PC-3 (cell line): ENCODE measurements at regions not wholly inside any gene's neighbourhood (a gene's known extent, or its start where the extent isn't known, plus 50 kb on each side); places are given as distances from the start of the nearest gene placed in this dataset.

Source experiments
- ATAC-seq: fragments of 200-7000 bp; cut with Tn5 transposase; 2 replicates; pipeline ENCODE4 v1.9.1; 2020; ENCODE audit warnings: mild to moderate bottlenecking, moderate library complexity
- BruUV-seq: library from RNA; stranded (reverse); fragments of 400-500 nt; replicated peaks from 2 replicates; lab custom pipeline; 2021; lab: Mats Ljungman, UMichigan
- CTCF ChIA-PET: fragments of 300-600 bp; sonication (Branson Sonifier 250); formaldehyde crosslinking; loops from one replicate; lab custom pipeline; 2022; ENCODE audit warnings: antibody characterized with exemption; lab: Charles Lee
- POLR2A ChIA-PET: fragments of 300-600 bp; sonication (Branson Sonifier 250); formaldehyde crosslinking; loops from one replicate; lab custom pipeline; 2022; ENCODE audit warnings: antibody characterized with exemption; ENCODE audit not compliant: unreplicated experiment; lab: Charles Lee
- DNase-seq: peaks from one replicate; pipeline ENCODE4 v3.0.0-alpha.2; 2015
- H2AFZ ChIP-seq: fragments of 300-600 bp; sonication (generic); 2 replicates; pipeline ENCODE4 v1.6.0; 2016; ENCODE audit warnings: antibody characterized with exemption, low read length
- H3F3A ChIP-seq: fragments of 300-600 bp; sonication (generic); one replicate; pipeline ENCODE4 v1.6.0; 2017; ENCODE audit warnings: antibody characterized with exemption, low read length, control low read depth, mild to moderate bottlenecking; ENCODE audit not compliant: unreplicated experiment
- H3K27ac ChIP-seq: fragments of 300-600 bp; sonication (generic); 2 replicates; pipeline ENCODE4 v1.5.1; 2016; ENCODE audit warnings: mild to moderate bottlenecking, low read length
- H3K27me3 ChIP-seq: fragments of 300-600 bp; sonication (generic); 2 replicates; pipeline ENCODE4 v1.6.1; 2016; ENCODE audit warnings: low read length, mixed read lengths
- H3K36me3 ChIP-seq: fragments of 300-600 bp; sonication (generic); 2 replicates; pipeline ENCODE4 v1.6.1; 2016; ENCODE audit warnings: low read depth, mixed run types, low read length, mixed read lengths
- H3K4me1 ChIP-seq: fragments of 300-600 bp; sonication (generic); 2 replicates; pipeline ENCODE4 v1.5.1; 2016; ENCODE audit warnings: low read length; ENCODE audit not compliant: insufficient read depth
- H3K4me2 ChIP-seq: fragments of 300-600 bp; sonication (generic); 2 replicates; pipeline ENCODE4 v1.6.0; 2016; ENCODE audit warnings: low read length
- H3K4me3 ChIP-seq: fragments of 300-600 bp; sonication (generic); 2 replicates; pipeline ENCODE4 v1.5.1; 2016; ENCODE audit warnings: mild to moderate bottlenecking, low read length, mixed read lengths
- H3K79me2 ChIP-seq: fragments of 300-600 bp; sonication (generic); 2 replicates; pipeline ENCODE4 v1.6.1; 2017; ENCODE audit warnings: low read length, mixed read lengths
- H3K9ac ChIP-seq: fragments of 300-600 bp; sonication (generic); 2 replicates; pipeline ENCODE4 v1.6.0; 2016; ENCODE audit warnings: mild to moderate bottlenecking, low read length
- H3K9me2 ChIP-seq: fragments of 300-600 bp; sonication (generic); replicated peaks from 2 replicates; pipeline ENCODE4 v1.6.1; 2016; ENCODE audit warnings: mixed run types, low read length, mixed read lengths
- H3K9me3 ChIP-seq: fragments of 300-600 bp; sonication (generic); 2 replicates; pipeline ENCODE4 v1.6.1; 2016; ENCODE audit warnings: low read length, mixed read lengths
- H4K20me1 ChIP-seq: fragments of 300-600 bp; sonication (generic); 2 replicates; pipeline ENCODE4 v1.6.1; 2016; ENCODE audit warnings: low read length, mixed read lengths
- EZH2 ChIP-seq: fragments of 300-600 bp; sonication (generic); IDR thresholded peaks from one replicate; pipeline ENCODE4 v1.6.1; 2017; ENCODE audit warnings: antibody characterized with exemption, mild to moderate bottlenecking, low read length; ENCODE audit not compliant: unreplicated experiment
- EZH2phosphoT487 ChIP-seq: fragments of 300-600 bp; sonication (generic); IDR thresholded peaks from 2 replicates; pipeline ENCODE4 v1.6.1; 2018; ENCODE audit warnings: mild to moderate bottlenecking, antibody characterized with exemption, low read length, borderline replicate concordance
- intact Hi-C: fragments of 100-400 bp; cut with micrococcal nuclease; formaldehyde crosslinking; loops from 2 replicates; pipeline ENCODE4 v1.9.0; 2023
- TF ChIP-seq, protein P1 (sequence below): fragments of 300-600 bp; sonication (generic); conservative IDR thresholded peaks from 2 replicates; pipeline ENCODE4 v1.5.1; 2017; ENCODE audit warnings: antibody characterized with exemption, low read depth, mild to moderate bottlenecking, low read length

DNA sequence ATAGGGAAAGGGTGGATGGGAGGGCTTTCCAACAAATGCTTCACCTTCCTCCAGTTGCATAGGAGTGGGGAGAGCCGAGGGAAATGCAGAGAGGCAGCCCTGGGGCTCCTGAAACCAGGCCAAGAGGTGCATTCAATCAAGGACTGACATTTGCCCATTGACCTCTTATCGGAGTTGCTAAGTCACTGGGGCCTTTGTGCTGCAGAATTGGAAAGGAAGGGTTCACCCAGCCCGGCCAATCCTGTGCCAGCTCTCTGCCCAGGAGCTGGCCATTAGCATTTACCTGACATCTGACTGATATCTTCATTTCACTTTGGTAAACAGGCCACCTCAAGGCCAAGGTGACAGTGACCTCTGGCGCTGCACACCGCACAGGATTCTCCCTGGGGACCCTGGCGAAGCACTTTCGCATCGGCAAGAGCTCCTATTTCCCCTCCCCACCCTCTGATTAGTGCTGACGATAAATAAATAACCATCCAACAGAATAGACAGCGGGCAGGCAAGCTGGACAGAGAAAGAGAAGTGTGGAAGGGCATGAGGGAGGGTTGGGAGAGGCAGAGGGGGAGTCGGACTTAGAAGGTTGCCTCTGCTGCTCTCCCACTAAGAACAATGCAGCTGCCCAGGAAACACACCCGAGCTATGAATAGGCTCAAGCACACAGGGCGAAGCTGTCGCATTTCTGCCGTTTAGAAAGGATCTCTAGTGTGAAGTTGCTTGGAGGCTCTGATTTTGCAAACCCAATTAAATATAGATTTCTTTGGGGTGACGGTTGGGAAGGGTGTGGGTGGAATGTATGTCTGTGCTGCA, 57.0 kb upstream of the BOD1 start:
- no peaks in the 10 kb centered on the region for H3F3A ChIP-seq
- POLR2A ChIA-PET: no interaction called here
- no peak overlapping the region for H3K9ac ChIP-seq
- intact Hi-C loops: no loop called here
- H3K4me1 ChIP-seq: no peaks in the 10 kb centered on the region
- H3K79me2 ChIP-seq: no peaks in the 10 kb centered on the region
- H3K9me3 ChIP-seq: no peaks in the 10 kb centered on the region
- CTCF ChIA-PET: no interaction called here
- H3K9me2 ChIP-seq: no peaks in the 10 kb centered on the region
- no peak overlapping the region for H3K27ac ChIP-seq
- H3K36me3 ChIP-seq: no peaks in the 10 kb centered on the region
- H2AFZ ChIP-seq: no peak overlapping the region
- ATAC-seq (no peak), DNase-seq (no peak)
- no peak overlapping the region for H3K4me2 ChIP-seq
- TF ChIP-seq, protein P1, sequence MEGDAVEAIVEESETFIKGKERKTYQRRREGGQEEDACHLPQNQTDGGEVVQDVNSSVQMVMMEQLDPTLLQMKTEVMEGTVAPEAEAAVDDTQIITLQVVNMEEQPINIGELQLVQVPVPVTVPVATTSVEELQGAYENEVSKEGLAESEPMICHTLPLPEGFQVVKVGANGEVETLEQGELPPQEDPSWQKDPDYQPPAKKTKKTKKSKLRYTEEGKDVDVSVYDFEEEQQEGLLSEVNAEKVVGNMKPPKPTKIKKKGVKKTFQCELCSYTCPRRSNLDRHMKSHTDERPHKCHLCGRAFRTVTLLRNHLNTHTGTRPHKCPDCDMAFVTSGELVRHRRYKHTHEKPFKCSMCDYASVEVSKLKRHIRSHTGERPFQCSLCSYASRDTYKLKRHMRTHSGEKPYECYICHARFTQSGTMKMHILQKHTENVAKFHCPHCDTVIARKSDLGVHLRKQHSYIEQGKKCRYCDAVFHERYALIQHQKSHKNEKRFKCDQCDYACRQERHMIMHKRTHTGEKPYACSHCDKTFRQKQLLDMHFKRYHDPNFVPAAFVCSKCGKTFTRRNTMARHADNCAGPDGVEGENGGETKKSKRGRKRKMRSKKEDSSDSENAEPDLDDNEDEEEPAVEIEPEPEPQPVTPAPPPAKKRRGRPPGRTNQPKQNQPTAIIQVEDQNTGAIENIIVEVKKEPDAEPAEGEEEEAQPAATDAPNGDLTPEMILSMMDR: no peak
- TF ChIP-seq EZH2phosphoT487: no peak
- no peak for TF ChIP-seq EZH2
- no peaks in the 10 kb centered on the region for H3K27me3 ChIP-seq
- no peaks in the 10 kb centered on the region for H4K20me1 ChIP-seq
- H3K4me3 ChIP-seq: no peak overlapping the region
- no TSS peak for BruUV-seq

DNA sequence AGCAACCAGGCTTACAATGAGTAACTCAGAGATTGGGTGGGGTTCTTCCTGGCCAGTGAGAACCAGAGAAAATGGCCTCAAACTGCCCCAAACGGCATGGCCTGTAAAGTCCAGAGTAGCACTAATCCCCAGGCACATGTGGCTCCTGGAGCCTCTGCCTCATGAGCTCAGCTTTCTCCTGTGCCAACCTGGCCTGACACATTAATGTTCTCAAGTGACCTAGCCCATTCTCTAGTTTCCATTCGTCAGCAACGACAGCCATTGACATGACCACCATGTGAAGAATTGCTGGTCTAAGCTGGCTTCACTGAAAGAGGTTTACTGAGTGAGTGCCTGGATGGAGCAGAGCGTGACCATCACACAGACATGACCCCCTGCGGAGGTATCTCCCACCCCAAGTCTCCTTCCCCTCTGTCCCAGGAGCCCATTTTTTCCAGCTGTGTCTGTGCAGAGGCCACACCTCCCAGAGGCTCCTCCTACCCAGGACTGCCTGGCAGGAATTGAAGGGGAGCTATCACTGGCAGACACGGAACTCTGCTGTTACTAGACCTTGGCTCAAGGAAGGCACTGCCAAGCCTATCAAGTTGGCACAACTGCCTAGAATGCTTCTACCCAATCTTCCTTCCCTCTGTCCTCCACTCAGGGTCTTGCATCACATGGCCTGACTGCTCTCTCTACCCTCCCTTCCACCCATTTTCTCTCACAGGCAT, 59.0 kb upstream of the BOD1 start:
- no peak for DNase-seq
- no TSS peak for BruUV-seq
- CTCF ChIA-PET: no interaction called here

More for the DNA sequence above, 59.0 kb upstream of the BOD1 start:
- Histone ChIP-seq H3K4me1 (no peaks in the 10 kb centered on the region), H3K79me2 (no peaks in the 10 kb centered on the region), H3K9me3 (no peaks in the 10 kb centered on the region), H3K27me3 (no peaks in the 10 kb centered on the region), H3K9me2 (no peaks in the 10 kb centered on the region), H3K4me3 (no peak overlapping the region), H4K20me1 (no peaks in the 10 kb centered on the region), H3K9ac (no peak overlapping the region), H3K27ac (no peak overlapping the region), H2AFZ (no peak overlapping the region), H3F3A (no peaks in the 10 kb centered on the region), H3K4me2 (no peak overlapping the region), H3K36me3 (no peaks in the 10 kb centered on the region)
- ATAC-seq: no peak
- TF ChIP-seq EZH2phosphoT487: no peak
- TF ChIP-seq EZH2: no peak
- TF ChIP-seq, protein P1: no peak
- POLR2A ChIA-PET: no interaction called here
- intact Hi-C loops: no loop called here
